ENCODE measurements at regions not wholly inside any gene's neighbourhood (a gene's known extent, or its start where the extent isn't known, plus 50 kb on each side); places are given as distances from the start of the nearest gene placed in this dataset.

GRCh38 chr22:49575703-49576081 lies 252.0 kb downstream of the BRD1 start:
- no peak for TF ChIP-seq CTCF (conservative IDR thresholded peaks at IDR 0.05)
- no peak overlapping the region for H3K27ac ChIP-seq

GRCh38 chr22:49574881-49575702 lies 252.6 kb downstream of the BRD1 start:
- TF ChIP-seq CTCF (conservative IDR thresholded peaks at IDR 0.05): no peak
- H3K27ac ChIP-seq: no peak overlapping the region

GRCh38 chr22:49574205-49574880 lies 253.3 kb downstream of the BRD1 start:
- TF ChIP-seq CTCF (conservative IDR thresholded peaks at IDR 0.05): no peak
- H3K27ac ChIP-seq: no peak overlapping the region

DNA sequence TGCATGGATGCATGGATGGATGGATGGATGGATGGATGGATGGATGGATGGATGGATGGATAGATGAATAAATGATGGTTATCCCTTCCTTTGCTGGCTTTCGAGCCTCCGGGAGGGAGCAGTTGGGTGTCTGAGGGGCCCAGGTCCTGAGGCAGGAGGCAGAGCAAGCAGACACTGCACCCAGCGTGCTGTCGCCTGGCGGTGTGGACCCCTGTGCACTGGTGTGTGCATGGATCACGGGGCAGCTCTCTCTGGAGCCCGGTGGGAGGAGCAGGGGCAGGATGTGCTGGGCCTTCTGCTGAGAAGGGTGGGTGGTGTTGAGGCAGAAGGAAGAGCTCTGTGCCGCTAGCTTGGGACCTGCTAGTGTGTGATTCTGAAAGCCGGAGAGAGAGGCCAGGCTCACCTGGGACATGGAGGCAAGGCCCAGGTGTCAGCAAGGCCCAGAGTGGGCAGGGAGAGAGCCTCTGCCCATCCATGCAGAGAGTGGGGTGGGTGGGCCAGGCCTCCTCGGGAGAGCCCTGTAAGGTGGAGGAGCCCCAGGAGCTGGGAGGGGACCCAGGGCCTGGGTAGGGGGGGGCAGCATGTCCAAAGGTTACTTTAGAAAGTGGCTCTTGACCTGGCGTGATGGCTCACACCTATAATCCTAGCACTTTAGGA lies 254.4 kb downstream of the BRD1 start:
- no peak overlapping the region for H3K27ac ChIP-seq
- TF ChIP-seq CTCF (conservative IDR thresholded peaks at IDR 0.05): no peak

GRCh38 chr22:49571326-49571725 lies 256.3 kb downstream of the BRD1 start:
- no peak overlapping the region for H3K27ac ChIP-seq
- TF ChIP-seq CTCF (conservative IDR thresholded peaks at IDR 0.05): no peak

DNA sequence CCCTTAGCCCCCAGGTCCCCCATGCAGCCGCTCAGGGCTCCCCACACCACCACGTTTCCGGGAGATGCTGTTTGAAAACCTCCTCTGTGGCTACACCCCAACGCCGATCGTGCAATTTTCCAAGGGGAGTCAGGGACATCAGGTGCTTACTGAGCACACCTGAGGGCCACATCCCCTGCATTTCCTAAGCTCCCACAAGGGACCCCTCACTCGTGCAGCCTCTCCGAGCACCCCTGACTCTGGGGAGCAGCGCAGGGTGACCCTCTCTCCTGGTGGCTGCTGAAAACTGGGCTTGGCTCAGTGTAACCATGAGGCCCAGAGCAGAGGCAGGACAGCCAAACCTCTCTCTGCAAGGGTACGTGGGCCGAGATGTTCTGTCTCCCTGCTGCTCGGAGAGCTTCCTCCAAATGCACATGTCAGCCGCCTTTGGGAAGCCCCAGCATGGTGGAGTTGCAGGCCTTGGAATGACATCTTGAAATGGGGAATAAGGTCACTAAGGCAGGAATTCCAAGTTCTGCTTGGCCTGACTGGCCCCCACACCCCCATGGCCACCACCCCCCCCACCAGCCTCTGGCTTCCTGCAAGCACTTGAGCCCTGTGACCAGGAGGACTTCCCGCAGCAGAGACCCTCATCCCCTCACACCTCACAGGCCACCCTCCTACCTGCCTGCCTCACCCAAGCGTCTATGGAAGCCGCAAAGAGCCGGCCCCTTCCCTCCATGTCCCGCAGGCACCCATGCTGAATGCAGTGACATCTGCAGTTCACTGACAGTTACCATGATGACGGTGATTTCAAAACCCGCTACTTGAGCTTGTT lies 257.4 kb downstream of the BRD1 start:
- no peak for TF ChIP-seq CTCF (conservative IDR thresholded peaks at IDR 0.05)
- no peak overlapping the region for H3K27ac ChIP-seq

Measured in VCaP (cell line).